ENCODE measurements at regions not wholly inside any gene's neighbourhood (a gene's known extent, or its start where the extent isn't known, plus 50 kb on each side); places are given as distances from the start of the nearest gene placed in this dataset.

- DNase-seq, result no peak
These were observed 163.9 kb upstream of the NOCT start for GRCh38 chr4:138851391-138852335.

GRCh38 chr4:138845664-138846063, 169.9 kb upstream of the NOCT start:
- DNase-seq, result no peak

- no peak for DNase-seq
These were observed 170.5 kb upstream of the NOCT start for GRCh38 chr4:138845054-138845453.

- no peak for DNase-seq
These were observed 172.0 kb upstream of the NOCT start for GRCh38 chr4:138843616-138844015.

GRCh38 chr4:138841343-138841742, 174.2 kb upstream of the NOCT start:
- DNase-seq, result no peak

GRCh38 chr4:138838251-138838650, 177.3 kb upstream of the NOCT start:
- DNase-seq, result no peak

- no peak for DNase-seq
These were observed 179.6 kb upstream of the NOCT start for GRCh38 chr4:138835832-138836533.

- DNase-seq, result no peak
These were observed 181.6 kb upstream of the NOCT start for GRCh38 chr4:138833974-138834373.

- DNase-seq, result no peak
These were observed 183.0 kb upstream of the NOCT start for GRCh38 chr4:138832563-138832962.

GRCh38 chr4:138831948-138832347, 183.6 kb upstream of the NOCT start:
- DNase-seq, result no peak

GRCh38 chr4:138828926-138829325, 186.7 kb upstream of the NOCT start:
- no peak for DNase-seq

- DNase-seq, result no peak
These were observed 188.8 kb upstream of the NOCT start for GRCh38 chr4:138826754-138827153.

- DNase-seq, result no peak
These were observed 189.3 kb upstream of the NOCT start for GRCh38 chr4:138826322-138826721.

GRCh38 chr4:138821331-138821730, 194.2 kb upstream of the NOCT start:
- DNase-seq, result no peak

GRCh38 chr4:138816875-138817274, 198.7 kb upstream of the NOCT start:
- no peak for DNase-seq

GRCh38 chr4:138815811-138816210, 199.8 kb upstream of the NOCT start:
- no peak for DNase-seq

- no peak for DNase-seq
These were observed 209.8 kb upstream of the NOCT start for GRCh38 chr4:138805736-138806135.

- DNase-seq, result no peak
These were observed 210.9 kb upstream of the NOCT start for GRCh38 chr4:138804711-138805110.

- no peak for DNase-seq
These were observed 212.5 kb upstream of the NOCT start for GRCh38 chr4:138803051-138803450.

- no peak for DNase-seq
These were observed 213.1 kb upstream of the NOCT start for GRCh38 chr4:138802499-138802898.

- DNase-seq, result no peak
These were observed 215.2 kb upstream of the NOCT start for GRCh38 chr4:138800421-138800820.

GRCh38 chr4:138798404-138798803, 217.2 kb upstream of the NOCT start:
- no peak for DNase-seq

- DNase-seq, result no peak
These were observed 217.9 kb upstream of the NOCT start for GRCh38 chr4:138797646-138798045.

GRCh38 chr4:138796761-138797160, 218.8 kb upstream of the NOCT start:
- no peak for DNase-seq
